RWPE2 (cell line): ENCODE measurements at regions not wholly inside any gene's neighbourhood (a gene's known extent, or its start where the extent isn't known, plus 50 kb on each side); places are given as distances from the start of the nearest gene placed in this dataset.

Source experiments
- ATAC-seq: fragments of 200-7000 bp; cut with Tn5 transposase; 3 replicates; pipeline ENCODE4 v1.9.1; 2021; ENCODE audit warnings: low read depth
- DNase-seq: peaks from one replicate; pipeline ENCODE4 v3.0.0-alpha.2; 2020; ENCODE audit warnings: low spot score
- H3K27ac ChIP-seq: fragments of 450-650 bp; 2 replicates; pipeline ENCODE4 v1.5.1; 2017; ENCODE audit warnings: mild to moderate bottlenecking; ENCODE audit not compliant: poor library complexity, severe bottlenecking
- H3K27me3 ChIP-seq: fragments of 250-450 bp; sonication (Bioruptor Pico); 2 replicates; pipeline ENCODE4 v1.5.1; 2021; ENCODE audit warnings: mild to moderate bottlenecking, moderate library complexity; ENCODE audit not compliant: insufficient read depth, poor library complexity, severe bottlenecking
- H3K36me3 ChIP-seq: fragments of 250-450 bp; sonication (Bioruptor Pico); 2 replicates; pipeline ENCODE4 v1.5.1; 2020; ENCODE audit warnings: low read depth, mild to moderate bottlenecking, moderate library complexity
- H3K4me1 ChIP-seq: fragments of 250-450 bp; sonication (Bioruptor Pico); 2 replicates; pipeline ENCODE4 v1.5.1; 2021; ENCODE audit warnings: mild to moderate bottlenecking, moderate library complexity; ENCODE audit not compliant: insufficient read depth, poor library complexity, severe bottlenecking
- H3K4me3 ChIP-seq: fragments of 250-450 bp; sonication (Bioruptor Pico); 2 replicates; pipeline ENCODE4 v1.5.1; 2021; ENCODE audit warnings: mild to moderate bottlenecking, moderate library complexity; ENCODE audit not compliant: severe bottlenecking
- H3K9me3 ChIP-seq: fragments of 250-450 bp; sonication (Bioruptor Pico); 2 replicates; pipeline ENCODE4 v1.5.1; 2021; ENCODE audit warnings: mild to moderate bottlenecking, moderate library complexity; ENCODE audit not compliant: severe bottlenecking
- TF ChIP-seq, protein P1 (sequence below): fragments of 450-650 bp; IDR thresholded peaks from one replicate; pipeline ENCODE4 v1.5.1; 2017; ENCODE audit warnings: mild to moderate bottlenecking, moderate library complexity; ENCODE audit not compliant: poor library complexity, severe bottlenecking

GRCh38 chr16:11425140-11425539 is 79.9 kb downstream of the RMI2 start:
- no peaks in the 10 kb centered on the region for H3K9me3 ChIP-seq
- TF ChIP-seq, protein P1, sequence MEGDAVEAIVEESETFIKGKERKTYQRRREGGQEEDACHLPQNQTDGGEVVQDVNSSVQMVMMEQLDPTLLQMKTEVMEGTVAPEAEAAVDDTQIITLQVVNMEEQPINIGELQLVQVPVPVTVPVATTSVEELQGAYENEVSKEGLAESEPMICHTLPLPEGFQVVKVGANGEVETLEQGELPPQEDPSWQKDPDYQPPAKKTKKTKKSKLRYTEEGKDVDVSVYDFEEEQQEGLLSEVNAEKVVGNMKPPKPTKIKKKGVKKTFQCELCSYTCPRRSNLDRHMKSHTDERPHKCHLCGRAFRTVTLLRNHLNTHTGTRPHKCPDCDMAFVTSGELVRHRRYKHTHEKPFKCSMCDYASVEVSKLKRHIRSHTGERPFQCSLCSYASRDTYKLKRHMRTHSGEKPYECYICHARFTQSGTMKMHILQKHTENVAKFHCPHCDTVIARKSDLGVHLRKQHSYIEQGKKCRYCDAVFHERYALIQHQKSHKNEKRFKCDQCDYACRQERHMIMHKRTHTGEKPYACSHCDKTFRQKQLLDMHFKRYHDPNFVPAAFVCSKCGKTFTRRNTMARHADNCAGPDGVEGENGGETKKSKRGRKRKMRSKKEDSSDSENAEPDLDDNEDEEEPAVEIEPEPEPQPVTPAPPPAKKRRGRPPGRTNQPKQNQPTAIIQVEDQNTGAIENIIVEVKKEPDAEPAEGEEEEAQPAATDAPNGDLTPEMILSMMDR: no peak
- ATAC-seq: no peak
- H3K27me3 ChIP-seq: no peaks in the 10 kb centered on the region
- no peak overlapping the region for H3K4me3 ChIP-seq
- no peak for DNase-seq
- no peaks in the 10 kb centered on the region for H3K36me3 ChIP-seq
- no peaks in the 10 kb centered on the region for H3K4me1 ChIP-seq
- no peak overlapping the region for H3K27ac ChIP-seq

GRCh38 chr16:11428623-11428953 is 83.3 kb downstream of the RMI2 start:
- DNase-seq (no peak), ATAC-seq (no peak)
- no peaks in the 10 kb centered on the region for H3K9me3 ChIP-seq
- no peaks in the 10 kb centered on the region for H3K27me3 ChIP-seq
- H3K27ac ChIP-seq: no peak overlapping the region
- no peak overlapping the region for H3K4me3 ChIP-seq
- H3K36me3 ChIP-seq: no peaks in the 10 kb centered on the region
- TF ChIP-seq, protein P1: no peak
- H3K4me1 ChIP-seq: no peaks in the 10 kb centered on the region

DNA sequence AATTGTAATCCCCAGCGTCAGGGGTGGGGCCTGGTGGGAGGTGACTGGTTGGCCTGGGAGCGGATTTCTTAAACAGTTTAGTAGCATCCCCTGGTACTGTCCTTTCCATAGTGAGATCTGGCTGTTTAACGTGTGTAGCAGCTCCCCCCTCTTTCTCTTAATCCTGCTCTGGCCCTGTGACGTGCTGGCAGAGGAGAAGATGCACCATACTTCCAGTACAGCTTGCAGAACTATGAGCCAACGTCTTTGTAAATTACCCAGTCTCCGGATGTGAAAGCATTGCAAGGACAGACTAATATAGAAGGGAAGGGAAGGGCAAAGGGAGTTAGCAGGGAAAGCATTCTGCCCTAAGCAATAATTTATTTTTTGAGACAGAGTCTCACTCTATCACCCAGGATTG is 83.9 kb downstream of the RMI2 start:
- ATAC-seq (no peak), DNase-seq (no peak)
- Histone ChIP-seq H3K36me3 (no peaks in the 10 kb centered on the region), H3K4me3 (no peak overlapping the region), H3K27ac (no peak overlapping the region), H3K4me1 (no peaks in the 10 kb centered on the region), H3K27me3 (no peaks in the 10 kb centered on the region), H3K9me3 (no peaks in the 10 kb centered on the region)
- TF ChIP-seq, protein P1: no peak

GRCh38 chr16:11429823-11430222 is 84.6 kb downstream of the RMI2 start:
- no peak for ATAC-seq

DNA sequence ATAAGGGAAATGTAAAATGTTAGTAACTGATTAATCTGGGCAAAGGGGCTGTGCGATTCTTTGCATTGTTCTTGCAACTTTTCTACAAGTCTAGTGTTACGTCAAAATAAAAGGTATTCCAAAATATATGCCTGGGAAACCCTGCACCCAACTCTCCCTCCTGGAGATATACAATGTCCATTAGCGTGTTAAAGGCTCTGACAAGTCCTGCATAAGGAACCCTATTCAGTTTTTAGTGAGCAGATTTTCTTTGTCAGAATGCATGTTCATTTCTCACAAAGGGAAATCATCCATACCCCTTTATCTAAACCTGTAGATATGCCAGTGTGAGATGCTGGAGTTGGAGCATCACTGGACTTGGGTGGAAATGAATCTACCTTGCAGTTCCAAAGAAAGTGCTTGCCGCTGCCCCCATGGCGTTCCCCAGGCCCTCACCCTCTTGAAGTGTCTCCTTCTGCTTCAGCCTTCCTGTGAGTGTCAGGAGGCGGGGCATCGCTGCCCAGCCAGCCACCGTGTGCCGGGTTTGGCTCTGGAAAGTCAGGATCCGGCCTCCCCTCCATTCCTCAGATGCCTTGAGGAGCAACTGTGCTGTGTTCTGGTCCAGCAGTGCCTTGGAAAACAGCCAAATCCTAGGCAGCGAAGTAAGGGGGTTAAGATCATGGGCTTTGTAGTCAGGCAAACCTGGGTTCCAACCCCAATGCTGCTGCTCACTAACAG is 85.5 kb downstream of the RMI2 start:
- H3K9me3 ChIP-seq: no peaks in the 10 kb centered on the region
- no peak overlapping the region for H3K27ac ChIP-seq
- DNase-seq (no peak), ATAC-seq (no peak)
- TF ChIP-seq, protein P1: no peak
- no peaks in the 10 kb centered on the region for H3K36me3 ChIP-seq
- H3K4me1 ChIP-seq: no peaks in the 10 kb centered on the region
- H3K4me3 ChIP-seq: no peak overlapping the region
- H3K27me3 ChIP-seq: no peaks in the 10 kb centered on the region

More at GRCh38 chr16:11429823-11430222, 84.6 kb downstream of the RMI2 start:
- TF ChIP-seq, protein P1: no peak
- H3K4me3 ChIP-seq: no peak overlapping the region
- no peaks in the 10 kb centered on the region for H3K4me1 ChIP-seq
- H3K36me3 ChIP-seq: no peaks in the 10 kb centered on the region
- no peaks in the 10 kb centered on the region for H3K27me3 ChIP-seq
- no peak overlapping the region for H3K27ac ChIP-seq
- no peaks in the 10 kb centered on the region for H3K9me3 ChIP-seq
- no peak for DNase-seq
